Ureter (tissue), 1 donor: ENCODE measurements at regions not wholly inside any gene's neighbourhood (a gene's known extent, or its start where the extent isn't known, plus 50 kb on each side); places are given as distances from the start of the nearest gene placed in this dataset.
"Not testable (repeated sequence)": the region's sequence is repeated elsewhere in the genome, so short reads cannot be mapped to it uniquely, and the experiment has no call there.

ENCODE experiments used
- DNase-seq: peaks from one replicate; pipeline ENCODE4 v3.0.0-alpha.2; 2020; ENCODE audit warnings: low spot score
- donor health status: DM: yes; HTN: yes; CAD: no.

GRCh38 chr14:106129904-106130661 lies 603.7 kb downstream of the TMEM121 start:
- DNase-seq, result not testable (repeated sequence)

- not testable (repeated sequence) for DNase-seq
Observed at GRCh38 chr14:106133126-106133525, 606.7 kb downstream of the TMEM121 start.

DNA sequence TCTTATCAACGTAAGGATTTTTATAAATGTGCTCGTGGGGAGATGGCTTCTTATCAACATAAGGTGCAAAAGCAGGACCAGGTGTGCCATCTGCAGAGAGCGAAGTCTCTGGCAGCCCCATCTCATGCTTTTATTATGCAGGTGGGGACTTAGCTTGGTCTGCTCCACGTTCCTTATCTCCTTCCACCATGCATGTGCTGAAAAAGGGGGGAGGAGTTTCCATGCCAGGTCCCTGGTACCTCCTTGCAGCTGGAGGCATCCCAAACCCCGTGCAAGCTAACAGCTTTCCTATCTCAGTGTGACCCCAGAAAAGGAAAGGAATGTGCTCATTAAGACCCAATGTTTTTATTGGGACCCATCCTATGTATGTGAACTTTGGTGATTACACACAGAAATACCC lies 608.5 kb downstream of the TMEM121 start:
- no peak for DNase-seq

- no peak for DNase-seq
Observed at GRCh38 chr14:106141242-106142220, 615.1 kb downstream of the TMEM121 start.

DNA sequence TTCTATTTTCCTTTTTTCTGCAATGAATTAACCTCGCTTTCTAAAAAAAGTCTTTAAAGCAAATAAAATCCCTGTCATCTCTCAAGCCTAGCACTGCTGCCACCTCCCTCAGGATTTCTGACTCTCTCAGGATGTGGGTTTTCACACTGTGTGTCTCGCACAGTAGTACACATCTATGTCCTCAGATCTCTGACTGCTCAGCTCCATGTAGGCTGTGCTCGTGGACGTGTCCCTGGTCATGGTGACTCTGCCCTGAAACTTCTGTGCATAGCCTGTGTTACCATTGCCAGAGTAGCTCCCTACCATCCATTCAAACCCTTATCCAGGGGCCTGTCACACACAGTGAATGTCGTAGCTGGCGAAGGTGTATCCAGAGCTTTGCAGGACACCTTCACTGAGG lies 619.3 kb downstream of the TMEM121 start:
- DNase-seq, result not testable (repeated sequence)

- peak; percentile 71 for DNase-seq
Observed at GRCh38 chr14:106153362-106153955, 627.1 kb downstream of the TMEM121 start.

DNA sequence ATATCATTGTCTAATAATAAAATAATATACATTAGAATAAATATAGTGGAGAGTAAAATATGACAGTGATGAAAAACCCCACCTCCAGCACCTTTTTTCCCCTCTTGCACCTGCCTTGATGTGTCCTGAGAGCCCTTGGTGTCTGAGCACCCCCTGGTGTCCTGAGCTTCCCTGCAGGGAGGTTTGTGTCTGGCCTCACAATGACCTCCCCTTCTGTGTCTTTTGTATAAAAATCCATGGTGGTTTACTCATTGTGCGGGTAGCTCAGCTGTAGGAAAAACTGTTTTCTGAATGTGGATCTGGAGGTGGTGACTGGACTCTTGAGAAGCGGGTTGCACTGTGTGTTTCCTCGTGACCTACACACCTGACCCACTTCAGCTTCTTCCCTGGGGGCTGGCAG lies 636.9 kb downstream of the TMEM121 start:
- DNase-seq, result no peak

- not testable (repeated sequence) for DNase-seq
Observed at GRCh38 chr14:106163812-106164211, 637.4 kb downstream of the TMEM121 start.

DNA sequence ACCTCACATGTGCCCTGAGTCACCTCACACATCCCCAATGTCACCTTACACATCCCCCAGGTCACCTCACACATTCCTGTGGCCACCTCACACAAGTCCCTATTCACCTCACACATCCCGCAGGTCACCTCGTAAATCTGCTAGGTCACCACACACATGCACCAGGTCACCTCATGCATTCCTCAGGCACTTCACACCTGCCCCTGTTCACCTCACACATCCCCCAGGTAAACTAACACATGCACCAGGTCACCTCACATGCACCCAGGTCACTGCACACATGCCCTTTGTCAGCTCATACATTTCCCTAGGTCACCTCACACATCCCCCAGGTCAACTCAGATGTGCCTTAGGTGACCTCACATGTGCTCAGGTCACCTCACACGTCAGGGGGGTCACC lies 639.8 kb downstream of the TMEM121 start:
- no peak for DNase-seq

GRCh38 chr14:106166650-106167204 lies 640.3 kb downstream of the TMEM121 start:
- DNase-seq, result no peak

GRCh38 chr14:106170163-106170658 lies 643.8 kb downstream of the TMEM121 start:
- DNase-seq, result not testable (repeated sequence)

DNA sequence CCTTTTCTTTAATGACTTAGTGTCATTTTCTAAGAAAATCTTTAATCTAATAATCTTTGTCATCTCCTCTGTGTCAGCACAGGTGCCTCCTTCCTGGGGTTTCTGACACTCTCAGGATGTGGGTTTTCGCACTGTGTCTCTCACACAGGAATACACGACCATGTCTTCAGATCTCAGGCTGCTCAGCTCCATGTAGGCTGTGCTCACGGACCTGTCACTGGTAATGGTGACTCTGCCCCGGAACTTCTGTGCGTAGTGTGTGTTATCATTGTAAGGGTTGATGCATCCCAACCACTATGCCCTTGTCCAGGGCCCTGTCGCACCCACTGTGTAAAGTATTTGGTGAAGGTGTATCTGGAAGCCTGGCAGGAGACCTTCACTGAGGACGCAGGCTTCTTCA lies 647.8 kb downstream of the TMEM121 start:
- DNase-seq, result no peak

- DNase-seq, result not testable (repeated sequence)
Observed at GRCh38 chr14:106177266-106178246, 651.2 kb downstream of the TMEM121 start.

DNA sequence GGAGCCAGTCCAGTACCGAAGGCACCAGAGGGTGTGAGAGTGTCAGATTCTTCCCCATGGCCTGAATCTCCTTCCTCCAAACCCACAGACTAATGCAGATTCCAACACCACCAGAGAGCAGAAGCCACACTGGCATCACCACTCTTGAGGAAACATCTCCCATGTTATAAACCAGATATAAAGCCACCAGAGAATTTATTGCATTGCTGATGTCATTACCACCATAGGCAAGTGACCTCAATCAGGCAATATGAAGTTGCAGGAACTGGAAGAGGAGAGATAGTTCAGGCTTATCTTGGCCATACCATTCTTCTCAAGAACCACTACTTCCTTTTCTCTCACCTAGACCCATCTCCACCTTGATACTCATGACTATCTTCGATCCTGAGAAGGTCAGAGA lies 653.4 kb downstream of the TMEM121 start:
- DNase-seq, result no peak

DNA sequence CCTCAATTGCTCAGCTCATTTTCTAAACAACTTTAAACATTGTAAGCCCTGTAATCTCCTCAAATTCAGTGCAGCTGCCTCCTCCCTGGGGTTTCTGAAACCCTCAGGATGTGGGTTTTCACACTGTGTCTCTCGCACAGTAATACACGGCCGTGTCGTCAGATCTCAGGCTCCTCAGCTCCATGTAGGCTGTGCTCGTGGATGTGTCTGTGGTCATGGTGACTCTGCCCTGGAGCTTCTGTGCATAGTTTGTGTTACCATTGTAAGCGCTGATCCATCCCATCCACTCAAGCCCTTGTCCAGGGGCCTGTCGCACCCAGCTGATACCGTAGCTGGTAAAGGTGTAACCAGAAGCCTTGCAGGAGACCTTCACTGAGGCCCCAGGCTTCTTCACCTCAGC lies 658.4 kb downstream of the TMEM121 start:
- not testable (repeated sequence) for DNase-seq

- DNase-seq, result not testable (repeated sequence)
Observed at GRCh38 chr14:106185174-106185836, 658.9 kb downstream of the TMEM121 start.

- no peak for DNase-seq
Observed at GRCh38 chr14:106185837-106186233, 659.5 kb downstream of the TMEM121 start.

GRCh38 chr14:106187216-106187615 lies 660.8 kb downstream of the TMEM121 start:
- no peak for DNase-seq

- DNase-seq, result not testable (repeated sequence)
Observed at GRCh38 chr14:106192701-106193100, 666.3 kb downstream of the TMEM121 start.

DNA sequence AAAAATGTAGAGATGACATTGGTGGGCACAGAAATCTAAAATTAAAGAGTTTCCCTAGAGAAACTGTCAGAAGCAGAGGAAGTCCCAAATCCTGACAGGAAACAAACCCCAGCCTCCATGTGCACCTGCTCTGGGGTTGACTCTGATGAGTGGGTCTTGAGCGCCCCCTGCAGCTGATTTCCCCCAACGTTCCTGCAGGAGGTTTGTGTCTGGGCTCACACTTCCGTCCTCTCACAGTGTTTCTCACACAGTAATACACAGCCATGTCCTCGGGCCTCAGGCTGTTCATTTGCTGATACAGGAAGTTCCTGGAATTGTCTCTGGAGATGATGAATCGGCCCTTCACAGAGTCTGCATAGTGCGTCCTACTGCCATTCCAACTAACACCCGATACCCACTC lies 670.1 kb downstream of the TMEM121 start:
- DNase-seq, result not testable (repeated sequence)
